HEK293 (cell line): ENCODE measurements at regions not wholly inside any gene's neighbourhood (a gene's known extent, or its start where the extent isn't known, plus 50 kb on each side); places are given as distances from the start of the nearest gene placed in this dataset.

Source experiments
- YY1 ChIP-seq: fragments of 450-650 bp; formaldehyde crosslinking; IDR thresholded peaks from 2 replicates; pipeline ENCODE4 v1.5.1; 2018; ENCODE audit warnings: missing biosample characterization, missing genetic modification characterization
- ZNF274 ChIP-seq, 2 experiments: fragments of 200-500 bp in 1 of 2; fragments of 450-650 bp in 1 of 2; sonication (Bioruptor generic) in 1 of 2; formaldehyde crosslinking in 1 of 2; IDR thresholded peaks; 2 replicates each; pipeline versions ENCODE4 v1.5.1 to v1.6.1; 2014 to 2016; ENCODE audit warnings: borderline replicate concordance in 1 of 2, inconsistent platforms in 1 of 2, low read length in 1 of 2, missing biosample characterization in 1 of 2, missing genetic modification characterization in 1 of 2
- ZNF391 ChIP-seq: fragments of 450-650 bp; formaldehyde crosslinking; IDR thresholded peaks from 2 replicates; pipeline ENCODE4 v1.5.1; 2016; ENCODE audit warnings: low read depth, missing biosample characterization, missing genetic modification characterization, borderline replicate concordance
- ZNF510 ChIP-seq: fragments of 450-650 bp; formaldehyde crosslinking; IDR thresholded peaks from 2 replicates; pipeline ENCODE4 v1.5.1; 2018; ENCODE audit warnings: mild to moderate bottlenecking, missing genetic modification characterization, missing biosample characterization; ENCODE audit not compliant: insufficient replicate concordance
- ZNF777 ChIP-seq: fragments of 450-650 bp; formaldehyde crosslinking; IDR thresholded peaks from 2 replicates; pipeline ENCODE4 v1.5.1; 2017; ENCODE audit warnings: missing biosample characterization, missing genetic modification characterization, borderline replicate concordance
- TF ChIP-seq, protein P1 (sequence below): fragments of 450-650 bp; formaldehyde crosslinking; IDR thresholded peaks from 2 replicates; pipeline ENCODE4 v1.5.1; 2016; ENCODE audit warnings: missing biosample characterization, missing genetic modification characterization

DNA sequence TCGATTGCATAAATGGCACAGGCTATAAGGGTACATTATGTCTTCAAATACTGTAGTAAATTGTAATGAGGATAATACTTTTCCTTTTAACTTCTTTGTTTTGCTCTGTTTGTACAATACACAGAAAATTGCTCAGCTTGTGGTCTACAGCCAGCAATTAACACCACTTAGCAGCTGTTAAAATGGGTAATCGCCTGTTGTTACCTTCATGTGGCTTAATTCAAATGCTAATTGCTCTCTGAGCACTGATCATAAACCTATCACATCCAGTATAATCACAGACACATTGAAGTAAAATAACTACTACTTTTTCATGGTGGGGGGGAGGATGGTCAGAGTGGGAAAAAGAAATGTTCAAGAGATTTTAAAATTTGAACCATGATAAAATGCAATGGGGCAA lies 1164.1 kb upstream of the CNTN5 start:
- TF ChIP-seq, protein P1, sequence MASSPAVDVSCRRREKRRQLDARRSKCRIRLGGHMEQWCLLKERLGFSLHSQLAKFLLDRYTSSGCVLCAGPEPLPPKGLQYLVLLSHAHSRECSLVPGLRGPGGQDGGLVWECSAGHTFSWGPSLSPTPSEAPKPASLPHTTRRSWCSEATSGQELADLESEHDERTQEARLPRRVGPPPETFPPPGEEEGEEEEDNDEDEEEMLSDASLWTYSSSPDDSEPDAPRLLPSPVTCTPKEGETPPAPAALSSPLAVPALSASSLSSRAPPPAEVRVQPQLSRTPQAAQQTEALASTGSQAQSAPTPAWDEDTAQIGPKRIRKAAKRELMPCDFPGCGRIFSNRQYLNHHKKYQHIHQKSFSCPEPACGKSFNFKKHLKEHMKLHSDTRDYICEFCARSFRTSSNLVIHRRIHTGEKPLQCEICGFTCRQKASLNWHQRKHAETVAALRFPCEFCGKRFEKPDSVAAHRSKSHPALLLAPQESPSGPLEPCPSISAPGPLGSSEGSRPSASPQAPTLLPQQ (tag by site-specific recombination): no peak
- TF ChIP-seq ZNF391 (no peak), ZNF777 (tag by site-specific recombination) (no peak), ZNF274 (IDR thresholded peaks at IDR 0.05; ENCODE audit: low read length) (no peak), ZNF274 (tag by site-specific recombination; IDR thresholded peaks at IDR 0.05; ENCODE audit: borderline replicate concordance) (no peak), YY1 (tag by site-specific recombination) (no peak), ZNF510 (no peak)
